Activated CD8-positive, alpha-beta T cell treated with anti-CD3 and anti-CD28 coated beads for 36 hours (primary cell): ENCODE measurements at regions not wholly inside any gene's neighbourhood (a gene's known extent, or its start where the extent isn't known, plus 50 kb on each side); places are given as distances from the start of the nearest gene placed in this dataset.

Experiments
- ATAC-seq: fragments of 200-7000 bp; cut with Tn5 transposase; one replicate; pipeline ENCODE4 v1.10.0; 2021; ENCODE audit warnings: mild to moderate bottlenecking, moderate library complexity
- CTCF ChIA-PET: fragments of 350-600 bp; sonication (Branson Sonifier 250); formaldehyde crosslinking; loops from one replicate; lab custom pipeline; 2021; ENCODE audit warnings: antibody characterized with exemption; lab: Charles Lee
- POLR2A ChIA-PET: fragments of 350-600 bp; sonication (Branson Sonifier 250); formaldehyde crosslinking; loops from one replicate; lab custom pipeline; 2021; ENCODE audit warnings: antibody characterized with exemption; lab: Charles Lee
- DNase-seq: peaks from one replicate; pipeline ENCODE4 v3.0.0-alpha.2; 2020
- H3K27ac Mint-ChIP-seq: one replicate; pipeline ENCODE4 v1.8.0; 2021; ENCODE audit warnings: mild to moderate bottlenecking, mixed read lengths
- H3K27me3 Mint-ChIP-seq: one replicate; pipeline ENCODE4 v1.8.0; 2021; ENCODE audit warnings: mixed read lengths
- H3K36me3 Mint-ChIP-seq: one replicate; pipeline ENCODE4 v1.8.0; 2021; ENCODE audit warnings: low read depth, mixed read lengths
- H3K4me1 Mint-ChIP-seq: one replicate; pipeline ENCODE4 v1.8.0; 2021; ENCODE audit warnings: low read depth, mixed read lengths
- H3K4me3 Mint-ChIP-seq: one replicate; pipeline ENCODE4 v1.8.0; 2021; ENCODE audit warnings: mild to moderate bottlenecking, moderate library complexity, mixed read lengths
- H3K9me3 Mint-ChIP-seq: one replicate; pipeline ENCODE4 v1.8.0; 2021; ENCODE audit warnings: mixed read lengths
- CTCF ChIP-seq: fragments of 200-600 bp; IDR thresholded peaks from one replicate; pipeline ENCODE4 v1.8.0; 2022; ENCODE audit warnings: antibody characterized with exemption, mild to moderate bottlenecking
- intact Hi-C: fragments of 100-400 bp; cut with micrococcal nuclease; formaldehyde crosslinking; loops from one replicate; pipeline ENCODE4 v1.10.0; 2022

- Mint-ChIP-seq H3K4me1 (no peaks in the 10 kb centered on the region), H3K27me3 (no peaks in the 10 kb centered on the region), H3K27ac (no peak overlapping the region), H3K4me3 (no peak overlapping the region), H3K9me3 (peaks cover 16% of the 10 kb centered on the region), H3K36me3 (no peaks in the 10 kb centered on the region)
- intact Hi-C loops, result no loop called here
- no peak for DNase-seq
- ChIA-PET POLR2A (no interaction called here), CTCF (no interaction called here)
- no peak for ATAC-seq
- no peak for TF ChIP-seq CTCF
These were observed 1851.2 kb upstream of the ADGRL3 start for GRCh38 chr4:59348949-59349348.

- H3K4me1 Mint-ChIP-seq, result no peaks in the 10 kb centered on the region
- H3K27me3 Mint-ChIP-seq, result no peaks in the 10 kb centered on the region
- no peak overlapping the region for H3K4me3 Mint-ChIP-seq
- TF ChIP-seq CTCF, result no peak
- intact Hi-C loops, result no loop called here
- H3K27ac Mint-ChIP-seq, result no peak overlapping the region
- DNase-seq (no peak), ATAC-seq (no peak)
- CTCF ChIA-PET, result no interaction called here
- peaks cover 7% of the 10 kb centered on the region for H3K9me3 Mint-ChIP-seq
- POLR2A ChIA-PET, result no interaction called here
- no peaks in the 10 kb centered on the region for H3K36me3 Mint-ChIP-seq
These were observed 1830.9 kb upstream of the ADGRL3 start for GRCh38 chr4:59369229-59369628.

GRCh38 chr4:59374416-59374815, 1825.7 kb upstream of the ADGRL3 start:
- POLR2A ChIA-PET, result no interaction called here
- CTCF ChIA-PET, result no interaction called here
- Mint-ChIP-seq H3K9me3 (peaks cover 5% of the 10 kb centered on the region), H3K27ac (no peak overlapping the region), H3K4me3 (no peak overlapping the region), H3K36me3 (no peaks in the 10 kb centered on the region), H3K27me3 (no peaks in the 10 kb centered on the region), H3K4me1 (no peaks in the 10 kb centered on the region)
- TF ChIP-seq CTCF, result no peak
- DNase-seq (no peak), ATAC-seq (no peak)
- intact Hi-C loops, result no loop called here

GRCh38 chr4:59380841-59381366, 1819.2 kb upstream of the ADGRL3 start:
- peaks cover 5% of the 10 kb centered on the region for H3K9me3 Mint-ChIP-seq
- no peaks in the 10 kb centered on the region for H3K27me3 Mint-ChIP-seq
- DNase-seq (no peak), ATAC-seq (no peak)
- no peak for TF ChIP-seq CTCF
- CTCF ChIA-PET, result no interaction called here
- H3K4me1 Mint-ChIP-seq, result no peaks in the 10 kb centered on the region
- POLR2A ChIA-PET, result no interaction called here
- intact Hi-C loops, result no loop called here
- H3K27ac Mint-ChIP-seq, result no peak overlapping the region
- no peak overlapping the region for H3K4me3 Mint-ChIP-seq
- no peaks in the 10 kb centered on the region for H3K36me3 Mint-ChIP-seq

GRCh38 chr4:59381591-59381990, 1818.5 kb upstream of the ADGRL3 start:
- TF ChIP-seq CTCF, result no peak
- ATAC-seq (no peak), DNase-seq (no peak)
- H3K36me3 Mint-ChIP-seq, result no peaks in the 10 kb centered on the region
- no peak overlapping the region for H3K4me3 Mint-ChIP-seq
- no peaks in the 10 kb centered on the region for H3K27me3 Mint-ChIP-seq
- intact Hi-C loops, result no loop called here
- peaks cover 3% of the 10 kb centered on the region for H3K9me3 Mint-ChIP-seq
- ChIA-PET POLR2A (no interaction called here), CTCF (no interaction called here)
- H3K27ac Mint-ChIP-seq, result no peak overlapping the region
- no peaks in the 10 kb centered on the region for H3K4me1 Mint-ChIP-seq
